ENCODE measurements at regions not wholly inside any gene's neighbourhood (a gene's known extent, or its start where the extent isn't known, plus 50 kb on each side); places are given as distances from the start of the nearest gene placed in this dataset.

DNA sequence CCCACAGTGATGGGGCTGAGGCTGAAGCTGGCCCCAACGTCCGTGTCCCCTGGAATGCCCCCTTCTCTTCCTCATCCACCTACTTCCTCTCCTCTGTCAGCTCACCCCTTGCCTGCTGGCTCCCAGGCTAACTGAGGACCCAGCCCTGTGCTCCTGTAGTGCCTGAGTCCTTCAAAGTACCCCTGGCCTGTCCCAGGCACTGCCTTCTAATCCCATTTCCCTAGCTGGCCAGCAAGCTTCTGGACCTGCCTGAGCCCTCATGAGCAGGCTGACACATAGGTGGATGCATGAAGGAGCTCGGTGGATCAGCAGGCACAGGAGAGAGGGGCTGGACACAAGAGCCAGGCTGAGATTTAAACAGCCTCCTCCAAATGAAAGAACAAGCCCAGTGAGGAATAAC, 650.8 kb downstream of the NPHP4 start:
- H3K36me3 ChIP-seq (replicated peaks in 1 of 2; ENCODE audit: insufficient read depth in 1 of 2, low read depth in 2 of 2), result no peaks in the 10 kb centered on the region
- TF ChIP-seq CTCF (IDR thresholded peaks at IDR 0.05) (no peak), POLR2A (IDR thresholded peaks at IDR 0.05) (no peak)
- 30 to 48% methylated on average over 3 of the region's 3 CpGs for WGBS, 2 donors
- H3K4me3 ChIP-seq, result no peak overlapping the region
- DNase-seq (no peak), ATAC-seq (no peak)
- intact Hi-C loops (cut with DNase I), result no loop called here
- H3K4me1 ChIP-seq, result no peaks in the 10 kb centered on the region
- no peaks in the 10 kb centered on the region for H3K9me3 ChIP-seq
- no peak overlapping the region for H3K27ac ChIP-seq
- no peaks in the 10 kb centered on the region for H3K27me3 ChIP-seq

GRCh38 chr1:5340560-5341130, 651.6 kb downstream of the NPHP4 start:
- DNase-seq (no peak), ATAC-seq (no peak)
- Histone ChIP-seq H3K9me3 (no peaks in the 10 kb centered on the region), H3K4me3 (no peak overlapping the region), H3K27ac (no peak overlapping the region), H3K36me3 (replicated peaks in 1 of 2; ENCODE audit: insufficient read depth in 1 of 2, low read depth in 2 of 2) (no peaks in the 10 kb centered on the region), H3K27me3 (no peaks in the 10 kb centered on the region), H3K4me1 (no peaks in the 10 kb centered on the region)
- no peak for TF ChIP-seq POLR2A (IDR thresholded peaks at IDR 0.05)
- TF ChIP-seq CTCF (IDR thresholded peaks at IDR 0.05), result no peak
- WGBS, 2 donors, result 67 to 72% methylated on average over 8 of the region's 8 CpGs
- intact Hi-C loops (cut with DNase I), result no loop called here

DNA sequence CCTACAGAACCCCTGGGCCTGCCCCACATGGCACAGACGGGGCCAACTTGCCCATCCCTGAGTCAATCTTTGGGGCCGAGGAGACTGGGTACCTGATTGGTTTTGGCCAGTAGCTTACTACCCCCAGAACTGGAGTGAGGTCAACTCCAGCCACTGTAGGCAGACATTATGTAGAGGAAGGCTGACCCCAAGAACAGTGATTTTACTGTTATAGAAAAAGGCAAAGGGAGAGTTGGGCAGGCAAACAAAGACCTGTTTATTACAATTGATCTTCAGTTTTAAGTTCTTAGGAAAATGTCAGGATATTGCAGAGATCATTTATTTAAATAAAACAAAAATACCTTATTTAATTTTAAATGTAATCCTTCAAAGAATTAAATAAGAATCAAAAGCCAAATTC, 653.8 kb downstream of the NPHP4 start:
- intact Hi-C loops (cut with DNase I), result no loop called here
- no peaks in the 10 kb centered on the region for H3K36me3 ChIP-seq (replicated peaks in 1 of 2; ENCODE audit: insufficient read depth in 1 of 2, low read depth in 2 of 2)
- WGBS, 2 donors, result 54 to 67% methylated on average over 2 of the region's 2 CpGs
- no peaks in the 10 kb centered on the region for H3K4me1 ChIP-seq
- DNase-seq (no peak), ATAC-seq (no peak)
- H3K4me3 ChIP-seq, result no peak overlapping the region
- no peaks in the 10 kb centered on the region for H3K27me3 ChIP-seq
- no peaks in the 10 kb centered on the region for H3K9me3 ChIP-seq
- H3K27ac ChIP-seq, result no peak overlapping the region
- no peak for TF ChIP-seq CTCF (IDR thresholded peaks at IDR 0.05)

GRCh38 chr1:5333291-5333690, 658.9 kb downstream of the NPHP4 start:
- Histone ChIP-seq H3K27ac (no peak overlapping the region), H3K9me3 (no peaks in the 10 kb centered on the region), H3K36me3 (replicated peaks in 1 of 2; ENCODE audit: insufficient read depth in 1 of 2, low read depth in 2 of 2) (no peaks in the 10 kb centered on the region), H3K4me1 (no peaks in the 10 kb centered on the region), H3K27me3 (no peaks in the 10 kb centered on the region), H3K4me3 (no peak overlapping the region)
- DNase-seq (peak; percentile 18 to 50 (median 42)), ATAC-seq (peak; percentile 55)
- TF ChIP-seq POLR2A (IDR thresholded peaks at IDR 0.05), result no peak
- no peak for TF ChIP-seq CTCF (IDR thresholded peaks at IDR 0.05)
- intact Hi-C loops (cut with DNase I), result no loop called here
- WGBS, 2 donors, result 23 to 34% methylated on average over 5 of the region's 5 CpGs

- ATAC-seq (no peak), DNase-seq (no peak)
- 50 to 51% methylated on average over 2 to 4 of the region's 6 CpGs for WGBS, 2 donors
- H3K27ac ChIP-seq, result no peak overlapping the region
- H3K4me3 ChIP-seq, result no peak overlapping the region
- H3K4me1 ChIP-seq, result no peaks in the 10 kb centered on the region
- no peaks in the 10 kb centered on the region for H3K36me3 ChIP-seq (replicated peaks in 1 of 2; ENCODE audit: insufficient read depth in 1 of 2, low read depth in 2 of 2)
- no peaks in the 10 kb centered on the region for H3K27me3 ChIP-seq
- TF ChIP-seq CTCF (IDR thresholded peaks at IDR 0.05) (no peak), POLR2A (IDR thresholded peaks at IDR 0.05) (no peak)
- intact Hi-C loops (cut with DNase I), result no loop called here
- H3K9me3 ChIP-seq, result no peaks in the 10 kb centered on the region
Observed at GRCh38 chr1:5331101-5331500, 661.1 kb downstream of the NPHP4 start.

All from body of pancreas (tissue), 4 donors.